HTR-8/SVneo (cell line): ENCODE measurements at regions not wholly inside any gene's neighbourhood (a gene's known extent, or its start where the extent isn't known, plus 50 kb on each side); places are given as distances from the start of the nearest gene placed in this dataset.

Experiments used
- DNase-seq: peaks from one replicate; pipeline ENCODE4 v3.0.0; 2011; ENCODE audit warnings: low spot score, mixed read lengths; ENCODE audit not compliant: insufficient read length
- FAIRE-seq: peaks from 2 replicates; lab custom pipeline; 2011; peaks lifted over from hg19 to GRCh38; lab: Jason Lieb, UNC

- no peak for DNase-seq
These were observed 61.6 kb upstream of the KLHL29 start for GRCh38 chr2:23323198-23323916.

DNA sequence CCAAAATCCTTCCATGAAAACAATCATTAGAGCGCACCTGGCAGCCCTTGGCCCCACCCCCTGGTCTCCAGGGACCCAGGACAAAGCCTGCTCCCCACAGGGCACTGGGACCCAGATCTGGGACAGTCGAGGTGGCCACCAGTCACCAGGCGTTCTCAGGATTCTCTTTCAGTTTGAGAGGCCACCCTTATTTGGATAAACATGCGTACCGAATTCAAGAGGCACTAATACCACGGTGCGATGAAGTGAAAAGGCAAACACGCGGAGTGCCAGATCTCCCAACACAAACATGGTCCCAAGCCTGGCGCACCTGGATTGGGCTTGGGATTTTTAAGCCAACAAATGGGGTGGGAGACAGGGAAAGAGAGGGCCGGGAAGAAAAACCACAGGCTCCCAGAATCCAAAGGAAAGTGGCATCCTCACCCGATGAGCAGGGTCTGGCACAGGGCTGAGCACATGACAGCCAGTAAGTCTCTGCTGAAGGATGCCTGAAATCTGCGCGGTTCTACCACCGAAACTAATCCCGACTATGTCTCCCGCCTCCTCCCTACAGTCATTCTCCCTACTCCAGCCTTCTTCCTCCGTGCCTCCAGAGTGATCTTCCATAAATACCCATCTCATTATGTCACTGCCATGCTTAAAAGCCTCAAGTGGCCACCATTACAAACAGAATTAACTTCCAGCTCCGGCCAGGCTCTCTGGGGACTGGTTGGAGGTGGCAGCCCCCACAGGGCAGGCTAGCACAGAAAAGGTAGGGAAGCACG, 60.9 kb upstream of the KLHL29 start:
- no peak for DNase-seq
- FAIRE-seq = no peak

More at GRCh38 chr2:23323198-23323916, 61.6 kb upstream of the KLHL29 start:
- no peak for FAIRE-seq

- FAIRE-seq (no peak), DNase-seq (no peak)
These were observed 58.6 kb upstream of the KLHL29 start for GRCh38 chr2:23326330-23326729.

GRCh38 chr2:23327416-23327815, 57.6 kb upstream of the KLHL29 start:
- DNase-seq = no peak
- no peak for FAIRE-seq

- DNase-seq = no peak
- no peak for FAIRE-seq
These were observed 57.1 kb upstream of the KLHL29 start for GRCh38 chr2:23327887-23328286.

GRCh38 chr2:23330214-23330613, 54.8 kb upstream of the KLHL29 start:
- DNase-seq (peak; percentile 22), FAIRE-seq (no peak)
